Brain pericyte (primary cell): ENCODE measurements at regions not wholly inside any gene's neighbourhood (a gene's known extent, or its start where the extent isn't known, plus 50 kb on each side); places are given as distances from the start of the nearest gene placed in this dataset.

ENCODE experiments used
- DNase-seq: peaks from one replicate; pipeline ENCODE4 v3.0.0-alpha.2; 2012; ENCODE audit warnings: low read depth, low spot score

- no peak for DNase-seq
Measured at GRCh38 chr6:21514288-21514687, 79.3 kb upstream of the SOX4 start.

- no peak for DNase-seq
Measured at GRCh38 chr6:21518317-21518716, 75.2 kb upstream of the SOX4 start.

GRCh38 chr6:21519642-21520041 is 73.9 kb upstream of the SOX4 start:
- DNase-seq, result no peak

- no peak for DNase-seq
Measured at GRCh38 chr6:21521276-21521675, 72.3 kb upstream of the SOX4 start.

GRCh38 chr6:21522143-21522747 is 71.3 kb upstream of the SOX4 start:
- no peak for DNase-seq

GRCh38 chr6:21522797-21523456 is 70.6 kb upstream of the SOX4 start:
- DNase-seq, result no peak

- DNase-seq, result no peak
Measured at GRCh38 chr6:21523652-21524051, 69.9 kb upstream of the SOX4 start.

- DNase-seq, result no peak
Measured at GRCh38 chr6:21524201-21524600, 69.3 kb upstream of the SOX4 start.

- DNase-seq, result no peak
Measured at GRCh38 chr6:21526974-21527373, 66.6 kb upstream of the SOX4 start.

- DNase-seq, result no peak
Measured at GRCh38 chr6:21527731-21528130, 65.8 kb upstream of the SOX4 start.

GRCh38 chr6:21529431-21529830 is 64.1 kb upstream of the SOX4 start:
- DNase-seq, result no peak

GRCh38 chr6:21531393-21531792 is 62.2 kb upstream of the SOX4 start:
- DNase-seq, result no peak

GRCh38 chr6:21533678-21534077 is 59.9 kb upstream of the SOX4 start:
- no peak for DNase-seq

GRCh38 chr6:21536280-21536766 is 57.2 kb upstream of the SOX4 start:
- no peak for DNase-seq

GRCh38 chr6:21537637-21538036 is 55.9 kb upstream of the SOX4 start:
- DNase-seq, result no peak

GRCh38 chr6:21538186-21538798 is 55.3 kb upstream of the SOX4 start:
- DNase-seq, result no peak

- no peak for DNase-seq
Measured at GRCh38 chr6:21539621-21540100, 53.9 kb upstream of the SOX4 start.
